Stomach smooth muscle (tissue), 2 donors: ENCODE measurements at regions not wholly inside any gene's neighbourhood (a gene's known extent, or its start where the extent isn't known, plus 50 kb on each side); places are given as distances from the start of the nearest gene placed in this dataset.

Experiments
- H3K27ac ChIP-seq: one replicate; pipeline ENCODE4 v1.7.0; 2013; ENCODE audit warnings: mild to moderate bottlenecking, low read length, inconsistent platforms
- H3K27me3 ChIP-seq, 2 donors: one replicate each; pipeline ENCODE4 v1.7.0; 2013; ENCODE audit warnings: low read length in 2 of 2; ENCODE audit not compliant: insufficient read depth in 2 of 2, control insufficient read depth in 1 of 2
- H3K36me3 ChIP-seq, 2 donors: one replicate each; pipeline ENCODE4 v1.7.0; 2013; ENCODE audit warnings: low read length in 2 of 2; ENCODE audit not compliant: control insufficient read depth in 2 of 2, insufficient read depth in 2 of 2
- H3K4me1 ChIP-seq: one replicate; pipeline ENCODE4 v1.7.0; 2013; ENCODE audit warnings: low read length; ENCODE audit not compliant: control insufficient read depth, insufficient read depth
- H3K4me3 ChIP-seq, 2 donors: one replicate each; pipeline ENCODE4 v1.7.0; 2013; ENCODE audit warnings: low read length in 2 of 2
- H3K9ac ChIP-seq, 2 donors: one replicate each; pipeline ENCODE4 v1.7.0; 2013; ENCODE audit warnings: low read length in 2 of 2, mild to moderate bottlenecking in 1 of 2
- H3K9me3 ChIP-seq, 2 donors: one replicate each; pipeline ENCODE4 v1.7.0; 2013; ENCODE audit warnings: low read length in 2 of 2; ENCODE audit not compliant: control insufficient read depth in 2 of 2
- donor health status: healthy.
- donor health status: Pancreatic carcinoma.

DNA sequence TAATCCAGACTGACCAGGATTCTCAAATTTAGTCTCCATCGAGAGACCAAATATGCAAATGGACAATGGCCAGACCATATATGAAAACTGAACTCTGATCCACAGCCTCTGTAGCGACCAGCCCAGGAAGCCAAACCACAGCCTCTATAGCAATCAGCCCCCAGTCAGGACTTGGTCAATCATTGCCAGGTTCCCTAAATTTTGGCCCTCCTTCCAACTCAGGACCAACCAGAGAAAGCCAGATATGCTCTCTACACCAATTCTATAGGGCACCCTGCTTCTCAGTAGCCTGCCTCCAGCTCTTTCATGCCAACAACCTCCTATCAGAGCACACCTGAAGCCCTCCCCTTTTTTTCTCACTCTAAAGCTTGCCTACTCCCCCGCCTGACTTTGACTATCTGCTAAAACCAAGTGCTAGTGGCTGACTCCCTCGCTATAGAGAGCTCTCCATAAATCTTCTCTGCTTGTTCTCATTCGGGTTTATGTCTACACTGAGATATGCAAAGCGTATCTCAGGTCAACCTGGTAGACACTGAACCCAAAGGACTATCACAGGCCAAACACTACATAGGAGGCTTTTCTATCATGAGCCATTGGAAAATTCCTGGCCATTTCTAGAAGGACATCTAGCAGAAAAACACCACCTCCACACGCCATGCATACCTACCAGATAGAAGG, 110.5 kb upstream of the FUT8 start:
- Histone ChIP-seq H3K27me3 (no peaks in the 10 kb centered on the region), H3K9ac (no peak overlapping the region), H3K4me3 (no peak overlapping the region), H3K27ac (no peak overlapping the region), H3K9me3 (no peaks in the 10 kb centered on the region), H3K4me1 (peaks cover 9% of the 10 kb centered on the region), H3K36me3 (no peaks in the 10 kb centered on the region)

DNA sequence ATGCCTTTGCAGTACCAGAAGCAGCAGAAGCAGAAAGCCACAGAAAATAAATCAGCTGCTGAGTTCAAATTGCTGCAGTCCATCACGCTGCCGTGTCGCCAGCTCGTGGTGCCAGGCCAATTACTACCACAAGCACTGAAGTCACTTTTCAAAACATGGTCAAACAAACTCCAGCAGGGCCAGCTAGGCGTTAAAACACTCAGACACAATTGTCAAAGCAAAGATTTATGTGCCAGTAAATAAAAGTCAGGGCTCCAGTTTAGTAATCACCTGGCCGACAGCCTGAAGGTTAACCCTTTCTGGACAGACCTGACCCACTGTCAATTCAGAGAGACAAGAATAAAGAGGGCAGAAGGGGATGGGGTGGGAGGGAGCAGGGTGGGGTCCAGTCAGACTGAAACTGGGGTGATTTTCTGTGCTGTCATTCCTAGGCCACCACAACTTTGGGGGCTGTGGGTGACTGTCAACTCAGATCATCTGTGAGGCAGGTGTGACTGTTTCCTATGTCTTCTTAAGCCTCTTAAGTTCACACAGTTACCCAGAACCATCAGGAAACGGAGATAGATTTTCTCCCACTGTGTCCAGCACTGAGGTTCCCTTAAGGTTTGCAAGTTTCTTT, 109.8 kb upstream of the FUT8 start:
- no peak overlapping the region for H3K9ac ChIP-seq
- no peak overlapping the region for H3K27ac ChIP-seq
- H3K9me3 ChIP-seq, result no peaks in the 10 kb centered on the region
- H3K4me1 ChIP-seq, result peaks cover 9% of the 10 kb centered on the region
- no peaks in the 10 kb centered on the region for H3K27me3 ChIP-seq
- H3K4me3 ChIP-seq, result no peak overlapping the region
- H3K36me3 ChIP-seq, result no peaks in the 10 kb centered on the region

DNA sequence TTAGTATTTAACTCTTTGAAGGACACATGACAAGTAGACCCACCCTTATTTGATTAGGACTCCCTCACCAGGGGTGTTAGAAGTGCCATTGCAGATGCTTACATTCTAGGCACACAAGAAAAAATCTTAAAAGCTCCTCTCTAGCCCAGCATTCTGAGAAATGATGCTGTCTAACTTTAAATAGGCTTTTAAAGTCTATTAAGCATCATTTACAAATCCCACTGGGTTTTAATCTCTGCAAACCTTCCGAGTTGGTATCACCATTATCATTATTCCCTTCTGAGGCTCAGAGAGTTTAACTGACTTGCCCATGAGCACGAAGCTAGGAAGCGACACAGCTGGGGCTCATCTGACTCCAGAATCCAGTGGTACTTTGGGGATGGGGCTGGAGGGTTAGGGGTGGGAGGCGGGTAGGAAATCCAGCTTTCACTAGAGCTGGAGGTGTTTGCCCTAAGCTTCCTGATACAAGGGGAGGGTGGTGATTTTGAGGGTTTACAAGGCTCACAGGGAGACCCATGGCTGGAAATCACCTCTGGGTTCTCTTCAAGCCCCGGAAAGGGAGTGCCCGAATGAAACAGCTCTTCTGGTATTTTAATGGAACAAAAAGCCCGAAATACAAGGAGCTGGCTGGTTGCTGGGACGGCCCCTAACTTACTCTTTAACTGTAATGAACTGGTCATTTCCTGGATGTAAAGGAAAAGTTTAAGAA, 109.2 kb upstream of the FUT8 start:
- H3K36me3 ChIP-seq, result no peaks in the 10 kb centered on the region
- H3K9ac ChIP-seq, result no peak overlapping the region
- H3K9me3 ChIP-seq, result no peaks in the 10 kb centered on the region
- H3K4me1 ChIP-seq, result peaks cover 9% of the 10 kb centered on the region
- no peak overlapping the region for H3K27ac ChIP-seq
- H3K27me3 ChIP-seq, result no peaks in the 10 kb centered on the region
- no peak overlapping the region for H3K4me3 ChIP-seq

DNA sequence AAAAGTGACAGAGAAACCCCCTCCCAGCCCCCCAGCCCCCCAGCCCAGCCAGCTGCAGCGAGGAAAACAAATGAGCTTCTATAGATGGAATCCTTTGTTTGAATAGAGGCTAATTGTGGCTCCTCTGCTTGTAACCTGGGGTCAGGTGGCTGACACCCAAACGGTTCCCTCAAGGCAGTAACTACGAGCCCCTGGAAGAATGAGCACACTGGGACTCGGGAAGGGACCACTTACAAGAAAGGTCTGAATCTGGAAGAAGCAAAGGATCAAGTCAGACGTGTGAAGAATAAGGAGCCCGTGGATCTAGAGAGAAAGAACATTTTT, 108.7 kb upstream of the FUT8 start:
- no peak overlapping the region for H3K27ac ChIP-seq
- H3K27me3 ChIP-seq, result no peaks in the 10 kb centered on the region
- no peak overlapping the region for H3K4me3 ChIP-seq
- H3K36me3 ChIP-seq, result no peaks in the 10 kb centered on the region
- H3K9ac ChIP-seq, result no peak overlapping the region
- no peaks in the 10 kb centered on the region for H3K9me3 ChIP-seq
- peaks cover 9% of the 10 kb centered on the region for H3K4me1 ChIP-seq

DNA sequence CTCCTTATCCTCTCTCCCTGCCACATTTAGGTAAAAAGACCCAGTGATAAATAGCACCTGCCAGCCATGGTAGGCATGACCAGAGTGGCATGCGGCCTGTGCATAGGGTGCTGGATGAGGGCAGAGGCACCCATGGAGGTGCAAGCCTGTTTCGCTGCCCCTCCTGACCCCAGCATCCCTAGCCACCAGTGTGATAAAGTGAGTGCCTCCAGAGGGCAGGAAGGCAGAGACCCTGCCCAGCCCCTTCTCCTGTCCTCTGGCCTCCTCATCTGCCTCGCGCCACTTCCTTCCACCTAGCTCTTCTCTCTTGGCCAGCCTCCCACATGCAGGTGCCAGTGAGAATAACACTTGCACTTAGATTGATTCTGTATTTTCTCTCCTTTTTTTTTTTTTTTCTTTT, 108.3 kb upstream of the FUT8 start:
- Histone ChIP-seq H3K4me1 (peaks cover 9% of the 10 kb centered on the region), H3K9ac (no peak overlapping the region), H3K27ac (no peak overlapping the region), H3K36me3 (no peaks in the 10 kb centered on the region), H3K9me3 (no peaks in the 10 kb centered on the region), H3K27me3 (no peaks in the 10 kb centered on the region), H3K4me3 (no peak overlapping the region)

DNA sequence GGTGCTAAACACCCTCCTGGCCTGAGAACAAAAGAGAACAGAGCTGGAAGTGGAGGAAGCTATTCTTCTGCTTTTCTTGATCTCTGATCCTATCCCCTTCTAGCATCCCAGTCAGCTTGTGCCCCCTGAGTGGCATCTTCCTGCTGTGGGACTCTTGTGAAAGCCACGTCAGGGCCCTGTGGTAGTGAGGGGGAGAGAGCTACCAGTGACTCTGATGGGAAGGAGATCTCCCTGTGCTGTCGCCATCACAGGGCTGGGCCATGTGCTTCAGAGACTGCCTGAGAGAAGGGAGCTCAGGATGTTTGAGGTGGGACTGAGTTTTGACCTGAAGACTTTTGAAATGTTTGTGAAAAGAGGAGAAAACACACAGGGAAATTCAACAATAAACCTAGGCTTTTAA, 107.6 kb upstream of the FUT8 start:
- Histone ChIP-seq H3K4me1 (peaks cover 9% of the 10 kb centered on the region), H3K4me3 (no peak overlapping the region), H3K9ac (no peak overlapping the region), H3K27ac (no peak overlapping the region), H3K36me3 (no peaks in the 10 kb centered on the region), H3K9me3 (no peaks in the 10 kb centered on the region), H3K27me3 (no peaks in the 10 kb centered on the region)

DNA sequence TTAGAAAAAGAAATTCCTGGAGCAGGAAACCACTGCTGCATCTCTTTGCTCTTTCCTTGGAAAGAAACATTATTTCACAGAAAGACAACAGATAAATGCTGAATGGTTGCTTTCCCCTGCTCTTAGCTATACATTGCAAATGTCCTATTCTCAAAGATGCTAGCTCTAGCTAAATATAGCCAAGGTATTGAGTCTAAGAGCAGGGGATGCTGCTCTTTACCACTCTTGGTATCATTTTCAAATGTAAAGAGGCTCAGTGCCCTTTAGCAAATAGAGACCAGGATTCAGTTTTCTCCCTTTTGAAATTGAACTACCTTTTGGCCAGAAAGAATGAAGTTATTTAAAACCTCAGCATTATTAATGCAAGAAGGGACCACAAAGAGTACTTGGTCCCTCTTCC, 104.0 kb upstream of the FUT8 start:
- Histone ChIP-seq H3K27ac (no peak overlapping the region), H3K36me3 (no peaks in the 10 kb centered on the region), H3K4me3 (no peak overlapping the region), H3K9me3 (no peaks in the 10 kb centered on the region), H3K4me1 (peaks cover 3% of the 10 kb centered on the region), H3K27me3 (no peaks in the 10 kb centered on the region), H3K9ac (no peak overlapping the region)

DNA sequence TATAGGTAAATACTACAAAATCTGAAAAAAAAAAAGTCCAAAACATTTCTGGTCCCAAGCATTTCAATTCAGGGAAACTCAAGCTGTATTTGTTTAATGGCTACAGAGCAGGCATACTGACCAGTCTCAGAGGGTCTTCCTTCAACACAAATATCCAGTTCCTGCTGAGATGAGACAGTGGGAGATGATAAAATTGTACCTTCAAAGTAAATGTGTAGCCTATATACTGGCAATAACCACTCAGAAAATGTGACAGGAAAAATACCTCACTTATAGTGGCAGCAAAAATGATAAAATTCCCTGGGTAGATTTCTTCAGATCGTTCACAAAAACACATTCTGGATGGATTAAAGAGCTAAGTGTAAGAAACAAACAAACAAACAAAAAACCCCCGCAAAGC, 102.0 kb upstream of the FUT8 start:
- Histone ChIP-seq H3K4me3 (no peak overlapping the region), H3K36me3 (no peaks in the 10 kb centered on the region), H3K27ac (no peak overlapping the region), H3K27me3 (no peaks in the 10 kb centered on the region), H3K9ac (no peak overlapping the region), H3K9me3 (no peaks in the 10 kb centered on the region), H3K4me1 (no peaks in the 10 kb centered on the region)

DNA sequence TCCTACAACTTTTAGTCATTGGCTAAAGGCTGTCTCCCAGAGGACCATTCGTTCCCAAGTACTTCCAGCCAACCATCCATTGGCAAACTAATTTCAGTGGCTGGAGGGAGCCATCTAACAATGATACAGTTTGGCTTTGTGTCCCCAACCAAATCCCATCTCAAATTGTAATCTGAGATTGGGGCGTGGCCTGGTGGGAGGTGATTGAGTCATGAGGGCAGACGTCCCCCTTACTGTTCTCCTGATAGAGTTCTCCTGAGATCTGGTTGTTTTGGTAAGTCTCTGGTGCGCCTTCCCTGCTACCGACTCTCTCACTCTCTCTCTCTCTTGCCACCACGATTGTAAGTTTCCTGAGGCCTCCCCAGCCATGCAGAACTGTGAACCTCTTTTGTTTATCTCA, 99.7 kb upstream of the FUT8 start:
- H3K9ac ChIP-seq, result no peak overlapping the region
- no peaks in the 10 kb centered on the region for H3K27me3 ChIP-seq
- H3K27ac ChIP-seq, result no peak overlapping the region
- no peak overlapping the region for H3K4me3 ChIP-seq
- H3K9me3 ChIP-seq, result no peaks in the 10 kb centered on the region
- H3K4me1 ChIP-seq, result no peaks in the 10 kb centered on the region
- H3K36me3 ChIP-seq, result no peaks in the 10 kb centered on the region

DNA sequence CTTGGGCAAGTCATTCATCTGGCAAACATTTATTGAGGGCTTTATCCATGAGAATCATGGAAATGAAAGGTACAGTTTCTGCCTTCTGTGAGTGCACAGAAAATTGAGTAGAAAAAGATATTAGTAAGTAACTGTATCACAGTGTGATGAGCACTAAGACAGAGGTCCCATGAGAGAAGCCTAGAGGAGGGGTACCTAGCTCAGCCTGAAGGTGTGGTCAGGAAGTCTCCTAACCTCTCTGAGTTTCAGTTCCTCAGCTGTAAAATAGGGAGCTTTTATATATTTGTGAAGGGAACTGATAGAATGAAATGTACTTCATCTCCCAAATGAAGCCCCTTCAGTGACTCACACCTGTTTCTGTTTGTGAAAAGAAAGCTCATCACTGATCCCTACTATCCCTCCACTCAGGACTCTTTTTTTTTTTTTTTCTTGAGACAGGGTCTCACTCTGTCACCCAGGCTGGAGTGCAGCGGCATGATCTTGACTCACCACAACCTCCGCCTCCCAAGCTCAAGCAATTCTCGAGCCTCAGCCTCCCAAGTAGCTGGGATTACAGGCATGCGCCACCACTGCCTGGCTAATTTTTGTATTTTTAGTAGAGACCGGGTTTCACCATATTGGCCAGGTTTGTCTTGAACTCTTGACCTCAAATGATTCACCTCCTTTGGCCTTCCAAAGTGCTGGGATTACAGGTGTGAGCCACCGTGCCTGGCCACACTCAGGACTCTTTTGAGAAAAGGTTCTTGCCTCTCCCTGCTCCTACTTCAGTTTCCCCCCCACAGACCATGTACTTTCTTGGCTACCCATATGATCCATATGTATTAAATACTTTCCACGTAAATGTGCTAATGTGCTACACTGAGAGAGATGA, 93.7 kb upstream of the FUT8 start:
- no peak overlapping the region for H3K4me3 ChIP-seq
- no peaks in the 10 kb centered on the region for H3K36me3 ChIP-seq
- no peak overlapping the region for H3K27ac ChIP-seq
- H3K9ac ChIP-seq, result no peak overlapping the region
- H3K27me3 ChIP-seq, result no peaks in the 10 kb centered on the region
- H3K4me1 ChIP-seq, result no peaks in the 10 kb centered on the region
- H3K9me3 ChIP-seq, result no peaks in the 10 kb centered on the region
